ENCODE measurements at regions not wholly inside any gene's neighbourhood (a gene's known extent, or its start where the extent isn't known, plus 50 kb on each side); places are given as distances from the start of the nearest gene placed in this dataset.

GRCh38 chr6:109284675-109285074 lies 97.6 kb downstream of the CD164 start:
- no peaks in the 10 kb centered on the region for H3K27me3 Mint-ChIP-seq
- ATAC-seq (replicated peaks) = no peak
- peaks cover 0 to 5% of the 10 kb centered on the region in 2 donors for H3K4me1 Mint-ChIP-seq
- H3K4me3 Mint-ChIP-seq = no peak overlapping the region
- no peak for DNase-seq
- no peak overlapping the region for H3K27ac Mint-ChIP-seq
- no peaks in the 10 kb centered on the region for H3K36me3 Mint-ChIP-seq
- H3K9me3 Mint-ChIP-seq = no peaks in the 10 kb centered on the region

- DNase-seq (no peak), ATAC-seq (replicated peaks) (peak; percentile 94)
- no peak overlapping the region for H3K27ac Mint-ChIP-seq
- H3K9me3 Mint-ChIP-seq = no peaks in the 10 kb centered on the region
- no peak overlapping the region for H3K4me3 Mint-ChIP-seq
- no peaks in the 10 kb centered on the region for H3K36me3 Mint-ChIP-seq
- H3K4me1 Mint-ChIP-seq = peaks cover 0 to 5% of the 10 kb centered on the region in 2 donors
- no peaks in the 10 kb centered on the region for H3K27me3 Mint-ChIP-seq
These were observed 99.5 kb downstream of the CD164 start for GRCh38 chr6:109282756-109283155.

- Mint-ChIP-seq H3K27me3 (no peaks in the 10 kb centered on the region), H3K9me3 (no peaks in the 10 kb centered on the region), H3K27ac (no peak overlapping the region)
These were observed 102.6 kb downstream of the CD164 start for GRCh38 chr6:109279628-109280027.

GRCh38 chr6:109271622-109272021 lies 110.6 kb downstream of the CD164 start:
- Mint-ChIP-seq H3K9me3 (peaks cover 7 to 14% of the 10 kb centered on the region in 2 donors), H3K27me3 (no peaks in the 10 kb centered on the region), H3K27ac (no peak overlapping the region), H3K4me1 (no peaks in the 10 kb centered on the region), H3K4me3 (no peak overlapping the region), H3K36me3 (peaks cover 0 to 5% of the 10 kb centered on the region in 2 donors)
- no peak for ATAC-seq (replicated peaks)
- no peak for DNase-seq

More at GRCh38 chr6:109279628-109280027, 102.6 kb downstream of the CD164 start:
- Mint-ChIP-seq H3K4me1 (peaks cover 0 to 4% of the 10 kb centered on the region in 2 donors), H3K4me3 (no peak overlapping the region), H3K36me3 (no peaks in the 10 kb centered on the region)
- ATAC-seq (replicated peaks) = no peak
- DNase-seq = no peak

- no peak overlapping the region for H3K4me3 Mint-ChIP-seq
- H3K9me3 Mint-ChIP-seq = peaks cover 7 to 14% of the 10 kb centered on the region in 2 donors
- ATAC-seq (replicated peaks) = no peak
- no peaks in the 10 kb centered on the region for H3K27me3 Mint-ChIP-seq
- peaks cover 0 to under 1% of the 10 kb centered on the region in 2 donors for H3K4me1 Mint-ChIP-seq
- DNase-seq = no peak
- H3K36me3 Mint-ChIP-seq = peaks cover 0 to 5% of the 10 kb centered on the region in 2 donors
- H3K27ac Mint-ChIP-seq = no peak overlapping the region
These were observed 112.2 kb downstream of the CD164 start for GRCh38 chr6:109269953-109270517.

- Mint-ChIP-seq H3K36me3 (peaks cover 0 to 5% of the 10 kb centered on the region in 2 donors), H3K9me3 (peaks cover 7 to 14% of the 10 kb centered on the region in 2 donors), H3K27me3 (no peaks in the 10 kb centered on the region), H3K4me1 (peaks cover 1 to 10% of the 10 kb centered on the region in 2 donors), H3K27ac (no peak overlapping the region), H3K4me3 (no peak overlapping the region)
- DNase-seq = no peak
- no peak for ATAC-seq (replicated peaks)
These were observed 113.2 kb downstream of the CD164 start for GRCh38 chr6:109269057-109269456.

GRCh38 chr6:109265530-109265929 lies 116.7 kb downstream of the CD164 start:
- no peak overlapping the region for H3K27ac Mint-ChIP-seq
- no peak for ATAC-seq (replicated peaks)

GRCh38 chr6:109263873-109264700 lies 118.2 kb downstream of the CD164 start:
- Mint-ChIP-seq H3K4me3 (no peak overlapping the region), H3K36me3 (peaks cover 0 to 5% of the 10 kb centered on the region in 2 donors), H3K27ac (no peak overlapping the region), H3K27me3 (no peaks in the 10 kb centered on the region), H3K4me1 (peaks cover 2 to 12% of the 10 kb centered on the region in 2 donors), H3K9me3 (peaks cover 4 to 8% of the 10 kb centered on the region in 2 donors)
- ATAC-seq (replicated peaks) (peak; percentile 25 to 29), DNase-seq (no peak)

More at GRCh38 chr6:109265530-109265929, 116.7 kb downstream of the CD164 start:
- H3K9me3 Mint-ChIP-seq = peaks cover 7 to 14% of the 10 kb centered on the region in 2 donors
- no peak overlapping the region for H3K4me3 Mint-ChIP-seq
- peaks cover 2 to 12% of the 10 kb centered on the region in 2 donors for H3K4me1 Mint-ChIP-seq
- no peaks in the 10 kb centered on the region for H3K27me3 Mint-ChIP-seq
- no peak for DNase-seq
- peaks cover 0 to 5% of the 10 kb centered on the region in 2 donors for H3K36me3 Mint-ChIP-seq

- H3K4me3 Mint-ChIP-seq = no peak overlapping the region
- no peaks in the 10 kb centered on the region for H3K36me3 Mint-ChIP-seq
- H3K27me3 Mint-ChIP-seq = no peaks in the 10 kb centered on the region
- ATAC-seq (replicated peaks) = no peak
- H3K4me1 Mint-ChIP-seq = peaks cover 2 to 12% of the 10 kb centered on the region in 2 donors
- no peak for DNase-seq
- no peak overlapping the region for H3K27ac Mint-ChIP-seq
- peaks cover 0 to 3% of the 10 kb centered on the region in 2 donors for H3K9me3 Mint-ChIP-seq
These were observed 120.0 kb downstream of the CD164 start for GRCh38 chr6:109262261-109262660.

GRCh38 chr6:109261811-109262210 lies 120.5 kb downstream of the CD164 start:
- Mint-ChIP-seq H3K36me3 (no peaks in the 10 kb centered on the region), H3K4me3 (no peak overlapping the region), H3K9me3 (no peaks in the 10 kb centered on the region), H3K4me1 (peaks cover 2 to 12% of the 10 kb centered on the region in 2 donors), H3K27ac (no peak overlapping the region), H3K27me3 (no peaks in the 10 kb centered on the region)
- no peak for DNase-seq
- ATAC-seq (replicated peaks) = no peak

- H3K36me3 Mint-ChIP-seq = no peaks in the 10 kb centered on the region
- H3K4me3 Mint-ChIP-seq = no peak overlapping the region
- ATAC-seq (replicated peaks) (no peak), DNase-seq (no peak)
- no peaks in the 10 kb centered on the region for H3K27me3 Mint-ChIP-seq
- H3K27ac Mint-ChIP-seq = no peak overlapping the region
- H3K4me1 Mint-ChIP-seq = peaks cover 2 to 12% of the 10 kb centered on the region in 2 donors
- H3K9me3 Mint-ChIP-seq = no peaks in the 10 kb centered on the region
These were observed 121.6 kb downstream of the CD164 start for GRCh38 chr6:109260701-109261100.

GRCh38 chr6:109260126-109260525 lies 122.1 kb downstream of the CD164 start:
- no peak overlapping the region for H3K4me3 Mint-ChIP-seq
- no peak overlapping the region for H3K27ac Mint-ChIP-seq
- no peaks in the 10 kb centered on the region for H3K36me3 Mint-ChIP-seq
- H3K4me1 Mint-ChIP-seq = peaks cover 2 to 12% of the 10 kb centered on the region in 2 donors
- ATAC-seq (replicated peaks) (no peak), DNase-seq (no peak)
- no peaks in the 10 kb centered on the region for H3K27me3 Mint-ChIP-seq
- no peaks in the 10 kb centered on the region for H3K9me3 Mint-ChIP-seq

GRCh38 chr6:109258129-109258528 lies 124.1 kb downstream of the CD164 start:
- no peak overlapping the region for H3K27ac Mint-ChIP-seq
- no peak for ATAC-seq (replicated peaks)
- no peaks in the 10 kb centered on the region for H3K9me3 Mint-ChIP-seq

GRCh38 chr6:109257494-109257893 lies 124.8 kb downstream of the CD164 start:
- no peak overlapping the region for H3K4me3 Mint-ChIP-seq
- H3K27ac Mint-ChIP-seq = no peak overlapping the region
- DNase-seq (no peak), ATAC-seq (replicated peaks) (no peak)
- H3K9me3 Mint-ChIP-seq = no peaks in the 10 kb centered on the region
- no peaks in the 10 kb centered on the region for H3K36me3 Mint-ChIP-seq
- H3K4me1 Mint-ChIP-seq = no peaks in the 10 kb centered on the region
- no peaks in the 10 kb centered on the region for H3K27me3 Mint-ChIP-seq

More at GRCh38 chr6:109258129-109258528, 124.1 kb downstream of the CD164 start:
- H3K27me3 Mint-ChIP-seq = no peaks in the 10 kb centered on the region
- no peaks in the 10 kb centered on the region for H3K4me1 Mint-ChIP-seq
- DNase-seq = no peak
- no peaks in the 10 kb centered on the region for H3K36me3 Mint-ChIP-seq
- H3K4me3 Mint-ChIP-seq = no peak overlapping the region

All from stimulated activated naive B cell treated with anti-CD40 and anti-IgM and Interleukin-4, amounts not matched to agents 10 μg/mL and 1 μg/mL and 100 μg/mL, for 72 hours (primary cell).